Fibroblast of skin of abdomen (primary cell): ENCODE measurements at regions not wholly inside any gene's neighbourhood (a gene's known extent, or its start where the extent isn't known, plus 50 kb on each side); places are given as distances from the start of the nearest gene placed in this dataset.
A peak's percentile ranks its signal among the peaks of the same experiment; 100 is the strongest.
"Not testable (repeated sequence)": the region's sequence is repeated elsewhere in the genome, so short reads cannot be mapped to it uniquely, and the experiment has no call there.

ENCODE experiments used
- DNase-seq: peaks from one replicate; pipeline ENCODE4 v3.0.0-alpha.2; 2013

- DNase-seq, result no peak
Measured at GRCh38 chr9:15032860-15033259, 122.6 kb upstream of the FREM1 start.

GRCh38 chr9:15021146-15021545 lies 110.9 kb upstream of the FREM1 start:
- no peak for DNase-seq

- no peak for DNase-seq
Measured at GRCh38 chr9:15018096-15018637, 107.9 kb upstream of the FREM1 start.

GRCh38 chr9:15010581-15010980 lies 100.4 kb upstream of the FREM1 start:
- DNase-seq, result no peak

GRCh38 chr9:15007698-15008097 lies 97.5 kb upstream of the FREM1 start:
- DNase-seq, result no peak

GRCh38 chr9:14994738-14995137 lies 84.5 kb upstream of the FREM1 start:
- DNase-seq, result no peak

- no peak for DNase-seq
Measured at GRCh38 chr9:14993901-14994554, 83.8 kb upstream of the FREM1 start.

GRCh38 chr9:14993061-14993800 lies 83.0 kb upstream of the FREM1 start:
- peak; percentile 90 for DNase-seq

- DNase-seq, result no peak
Measured at GRCh38 chr9:14992516-14992915, 82.3 kb upstream of the FREM1 start.

- no peak for DNase-seq
Measured at GRCh38 chr9:14992081-14992480, 81.9 kb upstream of the FREM1 start.

GRCh38 chr9:14990647-14991046 lies 80.4 kb upstream of the FREM1 start:
- DNase-seq, result not testable (repeated sequence)

- DNase-seq, result peak; percentile 20
Measured at GRCh38 chr9:14989811-14990210, 79.6 kb upstream of the FREM1 start.

GRCh38 chr9:14989336-14989735 lies 79.1 kb upstream of the FREM1 start:
- DNase-seq, result not testable (repeated sequence)

GRCh38 chr9:14987858-14988257 lies 77.6 kb upstream of the FREM1 start:
- no peak for DNase-seq

- peak; percentile 64 for DNase-seq
Measured at GRCh38 chr9:14985419-14985818, 75.2 kb upstream of the FREM1 start.

- no peak for DNase-seq
Measured at GRCh38 chr9:14983599-14983998, 73.4 kb upstream of the FREM1 start.

- no peak for DNase-seq
Measured at GRCh38 chr9:14981291-14981950, 71.2 kb upstream of the FREM1 start.

GRCh38 chr9:14978022-14979000 lies 68.1 kb upstream of the FREM1 start:
- no peak for DNase-seq

- no peak for DNase-seq
Measured at GRCh38 chr9:14967450-14968321, 57.5 kb upstream of the FREM1 start.

GRCh38 chr9:14962193-14962882 lies 52.1 kb upstream of the FREM1 start:
- DNase-seq, result peak; percentile 3
